ENCODE measurements at regions not wholly inside any gene's neighbourhood (a gene's known extent, or its start where the extent isn't known, plus 50 kb on each side); places are given as distances from the start of the nearest gene placed in this dataset.
"Not testable (repeated sequence)": the region's sequence is repeated elsewhere in the genome, so short reads cannot be mapped to it uniquely, and the experiment has no call there.

- DNase-seq (ENCODE audit: low read depth): not testable (repeated sequence)
These were observed 53.4 kb upstream of the PSMA1 start for GRCh38 chr11:14573539-14574057.

DNA sequence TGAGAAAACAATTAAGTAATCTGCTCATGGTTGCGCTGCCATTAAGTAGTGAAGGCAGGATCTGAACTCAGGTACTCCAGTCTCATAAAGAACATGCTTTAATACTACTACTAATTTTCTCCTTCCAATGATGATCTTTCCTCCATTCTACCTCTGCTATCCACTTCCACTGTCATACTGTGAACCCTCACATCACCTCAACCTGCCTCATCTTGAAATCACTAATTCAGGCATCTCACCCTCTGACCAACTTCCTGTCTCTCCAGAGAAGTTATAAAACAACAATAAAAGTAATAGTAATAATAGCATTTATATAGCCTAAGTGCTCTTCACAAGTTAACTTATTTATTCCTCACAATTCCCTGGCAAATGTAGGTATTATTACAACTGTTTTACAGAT is 57.1 kb upstream of the PSMA1 start:
- DNase-seq (ENCODE audit: low read depth): no peak

GRCh38 chr11:14577835-14578529 is 57.8 kb upstream of the PSMA1 start:
- DNase-seq (ENCODE audit: low read depth): no peak

GRCh38 chr11:14578541-14578956 is 58.4 kb upstream of the PSMA1 start:
- peak; percentile 74 for DNase-seq (ENCODE audit: low read depth)

DNA sequence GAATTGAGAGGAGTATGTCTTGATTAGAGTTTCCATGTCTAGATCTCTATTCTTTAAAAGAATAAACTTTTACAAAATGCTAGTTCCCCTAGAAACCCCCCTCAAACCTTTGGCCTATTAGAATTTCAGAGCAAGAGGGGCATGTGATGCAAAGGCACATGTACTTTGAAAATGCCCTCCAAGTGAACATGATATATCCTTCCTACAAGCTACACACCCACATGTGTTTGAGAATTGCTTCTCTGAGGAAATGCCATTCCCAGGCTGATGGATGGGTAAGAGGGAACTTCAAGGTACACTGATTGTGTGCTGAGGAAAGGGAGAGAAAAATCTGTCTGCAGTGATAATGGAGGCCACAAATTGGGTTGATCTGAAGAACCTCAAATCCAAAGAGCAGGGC is 59.5 kb upstream of the PSMA1 start:
- DNase-seq (ENCODE audit: low read depth): no peak

DNA sequence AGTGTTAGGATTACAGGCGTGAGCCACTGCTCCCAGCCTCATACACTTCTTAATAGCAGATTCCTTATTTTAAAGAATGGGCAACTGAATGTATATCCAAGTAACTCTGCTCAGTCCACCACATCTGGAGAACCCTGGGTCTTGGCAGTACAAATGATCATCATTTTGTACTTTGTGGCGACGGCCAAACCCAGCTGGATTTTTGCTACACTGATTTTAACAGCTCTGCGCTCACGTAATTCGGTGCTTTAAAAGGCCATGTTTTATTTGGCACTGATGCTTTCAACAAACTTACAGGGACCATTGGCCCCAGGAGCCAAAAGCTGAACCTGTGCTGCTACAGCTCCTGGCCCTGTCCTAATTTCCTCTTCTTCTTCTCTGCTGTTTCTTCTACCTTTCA is 60.8 kb upstream of the PDE3B start:
- DNase-seq (ENCODE audit: low read depth): no peak

DNA sequence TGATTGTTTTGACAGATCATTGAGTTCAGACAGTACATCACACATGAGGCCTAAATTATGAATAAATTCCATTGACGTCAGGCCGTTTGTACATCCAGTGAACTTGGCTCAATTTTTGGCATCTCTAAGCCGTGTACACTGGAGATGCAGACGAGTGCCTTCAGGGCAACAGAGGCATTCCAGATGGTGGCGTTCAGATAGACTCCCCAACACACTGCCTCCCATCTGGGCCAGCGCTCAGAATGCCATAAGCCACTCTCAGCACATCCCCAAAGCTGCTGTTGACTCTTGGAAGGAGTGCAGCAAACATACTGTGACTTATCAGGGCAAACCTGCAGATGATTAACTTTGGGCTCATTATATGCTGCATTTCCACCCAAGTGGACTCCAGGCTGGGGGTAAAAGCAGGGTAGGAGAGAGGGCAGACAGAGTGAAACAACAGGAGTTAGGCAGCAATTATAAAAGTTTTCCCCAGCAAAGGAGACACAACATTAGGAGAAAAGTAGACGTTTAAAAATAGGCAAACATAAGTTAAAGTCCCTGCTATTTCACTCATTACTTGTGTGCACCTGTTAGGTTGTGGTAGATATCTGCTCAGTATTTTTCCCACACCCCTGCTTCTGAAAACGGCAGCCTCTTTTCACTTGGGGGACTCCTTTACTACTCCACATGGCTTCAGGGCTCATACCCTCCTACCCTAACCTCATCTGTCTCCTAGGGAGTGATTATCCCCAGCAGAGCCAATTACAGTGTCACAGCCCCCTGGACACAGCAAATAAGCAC is 60.2 kb upstream of the PDE3B start:
- peak; percentile 79 for DNase-seq (ENCODE audit: low read depth)

DNA sequence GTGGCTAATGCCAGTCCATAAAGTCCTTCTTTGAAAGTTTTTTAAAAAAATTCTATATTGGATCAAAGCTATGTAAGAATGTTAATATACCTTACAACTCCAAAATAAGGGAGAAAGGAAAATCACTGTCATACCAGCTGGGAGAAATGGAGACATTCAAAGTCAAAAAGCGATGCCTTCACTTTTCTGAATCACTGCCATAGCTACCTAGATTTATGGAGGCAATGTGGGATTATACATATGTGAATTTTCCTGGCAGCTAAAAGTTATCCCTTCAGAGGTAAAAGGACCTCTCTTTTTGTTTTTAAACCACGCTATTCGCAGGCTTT is 59.6 kb upstream of the PDE3B start:
- no peak for DNase-seq (ENCODE audit: low read depth)

GRCh38 chr11:14584595-14584994 is 59.0 kb upstream of the PDE3B start:
- DNase-seq (ENCODE audit: low read depth): peak; percentile 10

DNA sequence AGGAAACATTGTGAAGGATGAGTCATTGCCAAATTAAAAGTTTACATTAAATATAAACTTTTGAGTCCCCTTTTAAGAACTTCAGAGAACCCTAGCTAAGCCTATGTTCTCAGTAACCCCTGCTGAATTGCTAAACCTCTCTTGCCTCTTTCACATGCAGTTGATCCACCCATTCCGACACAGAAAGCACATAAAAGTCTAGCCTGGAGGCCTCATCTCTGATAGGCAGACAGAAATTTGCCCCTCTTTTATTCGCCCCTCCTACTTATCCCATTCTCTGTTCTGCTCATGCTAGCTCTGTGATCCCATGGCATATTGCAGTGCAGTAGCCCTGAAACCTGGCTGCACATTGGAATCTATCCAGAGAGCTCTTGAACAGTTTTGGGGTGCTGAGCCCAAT is 58.2 kb upstream of the PDE3B start:
- no peak for DNase-seq (ENCODE audit: low read depth)

DNA sequence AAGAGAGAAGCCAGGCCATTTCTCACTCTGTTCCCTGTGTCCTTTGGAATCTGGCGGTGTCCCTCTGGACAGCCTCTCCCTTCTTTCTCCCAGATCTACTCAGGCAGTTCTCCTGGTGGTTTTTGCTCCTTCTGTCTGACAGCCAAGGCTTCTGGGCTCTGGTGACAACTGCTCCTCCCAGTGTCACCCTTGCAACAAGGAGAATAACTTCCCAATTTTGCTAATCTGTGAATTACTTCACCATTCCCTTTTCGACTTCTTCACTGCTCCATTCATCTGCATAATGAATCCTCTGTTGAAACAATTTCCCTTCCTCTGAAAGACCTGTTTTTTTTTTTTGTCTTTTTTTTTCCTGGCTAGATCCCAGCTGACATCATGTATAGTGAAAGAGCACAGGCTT is 56.3 kb upstream of the PDE3B start:
- no peak for DNase-seq (ENCODE audit: low read depth)

- no peak for DNase-seq (ENCODE audit: low read depth)
These were observed 54.9 kb upstream of the PDE3B start for GRCh38 chr11:14588681-14589080.

GRCh38 chr11:14589421-14589820 is 54.2 kb upstream of the PDE3B start:
- DNase-seq (ENCODE audit: low read depth): no peak

DNA sequence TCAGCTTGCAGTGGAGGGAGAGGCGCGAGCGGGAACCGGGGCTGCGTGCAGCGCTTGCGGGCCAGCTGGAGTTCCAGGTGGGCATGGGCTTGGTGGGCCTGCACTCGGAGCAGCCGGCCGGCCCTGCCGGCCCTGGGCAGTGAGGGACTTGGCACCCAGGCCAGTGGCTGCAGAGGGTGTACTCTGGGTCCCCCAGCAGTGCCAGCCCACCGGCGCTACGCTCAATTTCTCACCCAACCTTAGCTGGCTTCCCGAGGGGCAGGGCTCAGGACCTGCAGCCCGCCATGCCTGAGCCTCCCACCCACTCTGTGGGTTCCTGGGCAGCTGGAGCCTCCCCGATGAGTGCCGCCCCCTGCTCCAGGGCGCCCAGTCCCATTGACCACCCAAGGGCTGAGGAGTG is 52.6 kb upstream of the PDE3B start:
- DNase-seq (ENCODE audit: low read depth): not testable (repeated sequence)

GRCh38 chr11:14593671-14594070 is 49.9 kb upstream of the PDE3B start:
- no peak for DNase-seq (ENCODE audit: low read depth)

Data from renal cortical epithelial cell (primary cell).